Eye (tissue), 1 donor: ENCODE measurements at regions not wholly inside any gene's neighbourhood (a gene's known extent, or its start where the extent isn't known, plus 50 kb on each side); places are given as distances from the start of the nearest gene placed in this dataset.

Source experiments
- DNase-seq: peaks from one replicate; pipeline ENCODE4 v3.0.0-alpha.2; 2015

GRCh38 chr11:70660059-70660888 is 261.9 kb downstream of the CTTN start:
- DNase-seq = no peak

GRCh38 chr11:70660889-70661197 is 262.5 kb downstream of the CTTN start:
- no peak for DNase-seq

- peak; percentile 77 for DNase-seq
Measured at GRCh38 chr11:70661761-70662501, 263.6 kb downstream of the CTTN start.

GRCh38 chr11:70662691-70663098 is 264.4 kb downstream of the CTTN start:
- peak; percentile 37 for DNase-seq

GRCh38 chr11:70663815-70664214 is 265.5 kb downstream of the CTTN start:
- DNase-seq = no peak

GRCh38 chr11:70666311-70666710 is 268.0 kb downstream of the CTTN start:
- DNase-seq = no peak

GRCh38 chr11:70667767-70668166 is 269.4 kb downstream of the CTTN start:
- DNase-seq = peak; percentile 29

- no peak for DNase-seq
Measured at GRCh38 chr11:70668204-70669202, 270.2 kb downstream of the CTTN start.

- DNase-seq = no peak
Measured at GRCh38 chr11:70669281-70669680, 271.0 kb downstream of the CTTN start.

- DNase-seq = peak; percentile 44
Measured at GRCh38 chr11:70669871-70670675, 271.7 kb downstream of the CTTN start.

GRCh38 chr11:70670676-70671034 is 272.3 kb downstream of the CTTN start:
- DNase-seq = no peak

GRCh38 chr11:70671083-70671482 is 272.8 kb downstream of the CTTN start:
- no peak for DNase-seq

GRCh38 chr11:70671611-70672010 is 273.3 kb downstream of the CTTN start:
- DNase-seq = no peak

GRCh38 chr11:70672991-70673653 is 274.8 kb downstream of the CTTN start:
- DNase-seq = peak; percentile 24

- no peak for DNase-seq
Measured at GRCh38 chr11:70674605-70675004, 276.3 kb downstream of the CTTN start.

- no peak for DNase-seq
Measured at GRCh38 chr11:70675697-70676374, 277.5 kb downstream of the CTTN start.

GRCh38 chr11:70677232-70677916 is 279.0 kb downstream of the CTTN start:
- no peak for DNase-seq

- DNase-seq = no peak
Measured at GRCh38 chr11:70678931-70679900, 280.9 kb downstream of the CTTN start.

- no peak for DNase-seq
Measured at GRCh38 chr11:70680781-70681281, 282.5 kb downstream of the CTTN start.
